ENCODE measurements at regions not wholly inside any gene's neighbourhood (a gene's known extent, or its start where the extent isn't known, plus 50 kb on each side); places are given as distances from the start of the nearest gene placed in this dataset.

GRCh38 chr6:170230520-170231292 lies 60.2 kb downstream of the DLL1 start:
- no peak overlapping the region for H3K4me2 ChIP-seq
- H3K79me2 ChIP-seq (ENCODE audit: insufficient read depth) = no peaks in the 10 kb centered on the region
- 44% methylated on average over 15 of the region's 19 CpGs for WGBS (ENCODE audit: low lambda C conversion rate)
- H3F3A ChIP-seq (replicated peaks; ENCODE audit: insufficient read depth) = no peaks in the 10 kb centered on the region
- no peaks in the 10 kb centered on the region for H3K9me2 ChIP-seq
- no peak overlapping the region for H3K4me3 ChIP-seq (ENCODE audit: low read depth in 2 of 2, low read length in 1 of 2)
- POLR2A ChIA-PET = no interaction called here
- no peaks in the 10 kb centered on the region for H3K27me3 ChIP-seq (ENCODE audit: insufficient read depth)
- H3K4me1 ChIP-seq (ENCODE audit: control insufficient read depth in 1 of 2, insufficient read depth in 2 of 2, low read depth in 1 of 2, low read length in 1 of 2) = peaks cover 0 to 16% of the 10 kb centered on the region in 2 experiments; a peak in 1 of 4 replicates
- no peak overlapping the region for H3K9ac ChIP-seq
- CTCF ChIA-PET = interaction anchor here (1.2 to 2.3 kb wide), 2 partner anchors 13 to 399 kb away, joined by 3 to 8 read pairs; no protein-coding TSS in a partner anchor
- TF ChIP-seq ZBTB33 (IDR thresholded peaks at IDR 0.05; ENCODE audit: borderline replicate concordance, low read depth) (no peak), TEAD4 (IDR thresholded peaks at IDR 0.05; ENCODE audit: borderline replicate concordance, insufficient read depth) (no peak), RCOR1 (IDR thresholded peaks at IDR 0.05; ENCODE audit: low read length) (no peak), USF1 (IDR thresholded peaks at IDR 0.05; ENCODE audit: borderline replicate concordance, low read depth) (no peak), RXRA (IDR thresholded peaks at IDR 0.05; ENCODE audit: borderline replicate concordance, low read depth) (no peak), USF2 (IDR thresholded peaks at IDR 0.05; ENCODE audit: borderline replicate concordance, low read depth, low read length) (no peak), MXI1 (IDR thresholded peaks at IDR 0.05; ENCODE audit: low read depth, low read length) (no peak), ELF1 (IDR thresholded peaks at IDR 0.05) (no peak), FOSL2 (IDR thresholded peaks at IDR 0.05; ENCODE audit: borderline replicate concordance, low read depth) (no peak), MAX (IDR thresholded peaks at IDR 0.05; ENCODE audit: low read depth) (no peak), SMC3 (IDR thresholded peaks at IDR 0.05; ENCODE audit: low read depth, low read length) (no peak), NFIC (IDR thresholded peaks at IDR 0.05; ENCODE audit: borderline replicate concordance) (no peak), REST (IDR thresholded peaks at IDR 0.05; ENCODE audit: low read depth, low read length) (no peak), JUND (IDR thresholded peaks at IDR 0.05) (no peak), NRF1 (IDR thresholded peaks at IDR 0.05; ENCODE audit: low read depth, low read length) (no peak), SIN3A (IDR thresholded peaks at IDR 0.05; ENCODE audit: borderline replicate concordance, low read depth, low read length) (no peak)
- DNase-seq = no peak
- H2AFZ ChIP-seq (ENCODE audit: low read depth) = no peak overlapping the region
- no peaks in the 10 kb centered on the region for H3K9me3 ChIP-seq
- H4K20me1 ChIP-seq (ENCODE audit: insufficient read depth) = no peaks in the 10 kb centered on the region
- H3K27ac ChIP-seq (ENCODE audit: low read depth in 2 of 2, low read length in 1 of 2) = no peak overlapping the region
- no peaks in the 10 kb centered on the region for H3K36me3 ChIP-seq (replicated peaks in 1 of 2; ENCODE audit: control insufficient read depth in 1 of 2, insufficient read depth in 2 of 2, low read length in 1 of 2)

Measured in SK-N-SH (cell line).